ENCODE measurements at regions not wholly inside any gene's neighbourhood (a gene's known extent, or its start where the extent isn't known, plus 50 kb on each side); places are given as distances from the start of the nearest gene placed in this dataset.

- ATAC-seq, result no peak
- no peak overlapping the region for H3K4me3 Mint-ChIP-seq
- H3K4me1 Mint-ChIP-seq, result peaks cover 8% of the 10 kb centered on the region
- no peak overlapping the region for H3K27ac Mint-ChIP-seq
- peaks cover 1% of the 10 kb centered on the region for H3K27me3 Mint-ChIP-seq (ENCODE audit: insufficient read depth, low read depth, poor library complexity)
- H3K36me3 Mint-ChIP-seq (ENCODE audit: low read depth), result no peaks in the 10 kb centered on the region
- Histone ChIP-seq H3K4me1 (ENCODE audit: insufficient read depth) (no peaks in the 10 kb centered on the region), H2AFZ (no peak overlapping the region), H3K27ac (ENCODE audit: low read depth) (no peak overlapping the region), H3K4me3 (no peak overlapping the region), H3F3A (replicated peaks; ENCODE audit: low read depth) (no peaks in the 10 kb centered on the region), H3K36me3 (ENCODE audit: insufficient read depth) (no peaks in the 10 kb centered on the region), H3K27me3 (ENCODE audit: insufficient read depth) (no peaks in the 10 kb centered on the region), H3K79me2 (replicated peaks; ENCODE audit: insufficient read depth) (no peaks in the 10 kb centered on the region), H4K20me1 (replicated peaks; ENCODE audit: insufficient read depth) (no peaks in the 10 kb centered on the region), H3K4me2 (no peak overlapping the region), H3K9me2 (ENCODE audit: insufficient read depth) (no peaks in the 10 kb centered on the region)
- H3K9me3 Mint-ChIP-seq, result no peaks in the 10 kb centered on the region
- no peak for DNase-seq (ENCODE audit: low spot score)
- TF ChIP-seq EZH2phosphoT487 (IDR thresholded peaks at IDR 0.05; ENCODE audit: unreplicated experiment) (no peak), ZNF331 (CRISPR knock-in tag; IDR thresholded peaks at IDR 0.05; ENCODE audit: low read depth) (no peak), CREB1 (CRISPR knock-in tag; IDR thresholded peaks at IDR 0.05; ENCODE audit: low read depth) (no peak), ETS1 (IDR thresholded peaks at IDR 0.05) (no peak), ZNF114 (CRISPR knock-in tag; IDR thresholded peaks at IDR 0.05) (no peak), NANOG (IDR thresholded peaks at IDR 0.05; ENCODE audit: borderline replicate concordance) (no peak), STAT1 (IDR thresholded peaks at IDR 0.05; ENCODE audit: unreplicated experiment) (no peak), POLR2AphosphoS5 (IDR thresholded peaks at IDR 0.05; ENCODE audit: low read depth) (no peak), JUNB (IDR thresholded peaks at IDR 0.05; ENCODE audit: unreplicated experiment) (no peak), EZH2 (IDR thresholded peaks at IDR 0.05; ENCODE audit: low read depth, unreplicated experiment) (no peak)
- TF ChIP-seq, protein P1, sequence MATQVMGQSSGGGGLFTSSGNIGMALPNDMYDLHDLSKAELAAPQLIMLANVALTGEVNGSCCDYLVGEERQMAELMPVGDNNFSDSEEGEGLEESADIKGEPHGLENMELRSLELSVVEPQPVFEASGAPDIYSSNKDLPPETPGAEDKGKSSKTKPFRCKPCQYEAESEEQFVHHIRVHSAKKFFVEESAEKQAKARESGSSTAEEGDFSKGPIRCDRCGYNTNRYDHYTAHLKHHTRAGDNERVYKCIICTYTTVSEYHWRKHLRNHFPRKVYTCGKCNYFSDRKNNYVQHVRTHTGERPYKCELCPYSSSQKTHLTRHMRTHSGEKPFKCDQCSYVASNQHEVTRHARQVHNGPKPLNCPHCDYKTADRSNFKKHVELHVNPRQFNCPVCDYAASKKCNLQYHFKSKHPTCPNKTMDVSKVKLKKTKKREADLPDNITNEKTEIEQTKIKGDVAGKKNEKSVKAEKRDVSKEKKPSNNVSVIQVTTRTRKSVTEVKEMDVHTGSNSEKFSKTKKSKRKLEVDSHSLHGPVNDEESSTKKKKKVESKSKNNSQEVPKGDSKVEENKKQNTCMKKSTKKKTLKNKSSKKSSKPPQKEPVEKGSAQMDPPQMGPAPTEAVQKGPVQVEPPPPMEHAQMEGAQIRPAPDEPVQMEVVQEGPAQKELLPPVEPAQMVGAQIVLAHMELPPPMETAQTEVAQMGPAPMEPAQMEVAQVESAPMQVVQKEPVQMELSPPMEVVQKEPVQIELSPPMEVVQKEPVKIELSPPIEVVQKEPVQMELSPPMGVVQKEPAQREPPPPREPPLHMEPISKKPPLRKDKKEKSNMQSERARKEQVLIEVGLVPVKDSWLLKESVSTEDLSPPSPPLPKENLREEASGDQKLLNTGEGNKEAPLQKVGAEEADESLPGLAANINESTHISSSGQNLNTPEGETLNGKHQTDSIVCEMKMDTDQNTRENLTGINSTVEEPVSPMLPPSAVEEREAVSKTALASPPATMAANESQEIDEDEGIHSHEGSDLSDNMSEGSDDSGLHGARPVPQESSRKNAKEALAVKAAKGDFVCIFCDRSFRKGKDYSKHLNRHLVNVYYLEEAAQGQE (IDR thresholded peaks at IDR 0.05; ENCODE audit: unreplicated experiment), result no peak
- TF ChIP-seq, protein P2, sequence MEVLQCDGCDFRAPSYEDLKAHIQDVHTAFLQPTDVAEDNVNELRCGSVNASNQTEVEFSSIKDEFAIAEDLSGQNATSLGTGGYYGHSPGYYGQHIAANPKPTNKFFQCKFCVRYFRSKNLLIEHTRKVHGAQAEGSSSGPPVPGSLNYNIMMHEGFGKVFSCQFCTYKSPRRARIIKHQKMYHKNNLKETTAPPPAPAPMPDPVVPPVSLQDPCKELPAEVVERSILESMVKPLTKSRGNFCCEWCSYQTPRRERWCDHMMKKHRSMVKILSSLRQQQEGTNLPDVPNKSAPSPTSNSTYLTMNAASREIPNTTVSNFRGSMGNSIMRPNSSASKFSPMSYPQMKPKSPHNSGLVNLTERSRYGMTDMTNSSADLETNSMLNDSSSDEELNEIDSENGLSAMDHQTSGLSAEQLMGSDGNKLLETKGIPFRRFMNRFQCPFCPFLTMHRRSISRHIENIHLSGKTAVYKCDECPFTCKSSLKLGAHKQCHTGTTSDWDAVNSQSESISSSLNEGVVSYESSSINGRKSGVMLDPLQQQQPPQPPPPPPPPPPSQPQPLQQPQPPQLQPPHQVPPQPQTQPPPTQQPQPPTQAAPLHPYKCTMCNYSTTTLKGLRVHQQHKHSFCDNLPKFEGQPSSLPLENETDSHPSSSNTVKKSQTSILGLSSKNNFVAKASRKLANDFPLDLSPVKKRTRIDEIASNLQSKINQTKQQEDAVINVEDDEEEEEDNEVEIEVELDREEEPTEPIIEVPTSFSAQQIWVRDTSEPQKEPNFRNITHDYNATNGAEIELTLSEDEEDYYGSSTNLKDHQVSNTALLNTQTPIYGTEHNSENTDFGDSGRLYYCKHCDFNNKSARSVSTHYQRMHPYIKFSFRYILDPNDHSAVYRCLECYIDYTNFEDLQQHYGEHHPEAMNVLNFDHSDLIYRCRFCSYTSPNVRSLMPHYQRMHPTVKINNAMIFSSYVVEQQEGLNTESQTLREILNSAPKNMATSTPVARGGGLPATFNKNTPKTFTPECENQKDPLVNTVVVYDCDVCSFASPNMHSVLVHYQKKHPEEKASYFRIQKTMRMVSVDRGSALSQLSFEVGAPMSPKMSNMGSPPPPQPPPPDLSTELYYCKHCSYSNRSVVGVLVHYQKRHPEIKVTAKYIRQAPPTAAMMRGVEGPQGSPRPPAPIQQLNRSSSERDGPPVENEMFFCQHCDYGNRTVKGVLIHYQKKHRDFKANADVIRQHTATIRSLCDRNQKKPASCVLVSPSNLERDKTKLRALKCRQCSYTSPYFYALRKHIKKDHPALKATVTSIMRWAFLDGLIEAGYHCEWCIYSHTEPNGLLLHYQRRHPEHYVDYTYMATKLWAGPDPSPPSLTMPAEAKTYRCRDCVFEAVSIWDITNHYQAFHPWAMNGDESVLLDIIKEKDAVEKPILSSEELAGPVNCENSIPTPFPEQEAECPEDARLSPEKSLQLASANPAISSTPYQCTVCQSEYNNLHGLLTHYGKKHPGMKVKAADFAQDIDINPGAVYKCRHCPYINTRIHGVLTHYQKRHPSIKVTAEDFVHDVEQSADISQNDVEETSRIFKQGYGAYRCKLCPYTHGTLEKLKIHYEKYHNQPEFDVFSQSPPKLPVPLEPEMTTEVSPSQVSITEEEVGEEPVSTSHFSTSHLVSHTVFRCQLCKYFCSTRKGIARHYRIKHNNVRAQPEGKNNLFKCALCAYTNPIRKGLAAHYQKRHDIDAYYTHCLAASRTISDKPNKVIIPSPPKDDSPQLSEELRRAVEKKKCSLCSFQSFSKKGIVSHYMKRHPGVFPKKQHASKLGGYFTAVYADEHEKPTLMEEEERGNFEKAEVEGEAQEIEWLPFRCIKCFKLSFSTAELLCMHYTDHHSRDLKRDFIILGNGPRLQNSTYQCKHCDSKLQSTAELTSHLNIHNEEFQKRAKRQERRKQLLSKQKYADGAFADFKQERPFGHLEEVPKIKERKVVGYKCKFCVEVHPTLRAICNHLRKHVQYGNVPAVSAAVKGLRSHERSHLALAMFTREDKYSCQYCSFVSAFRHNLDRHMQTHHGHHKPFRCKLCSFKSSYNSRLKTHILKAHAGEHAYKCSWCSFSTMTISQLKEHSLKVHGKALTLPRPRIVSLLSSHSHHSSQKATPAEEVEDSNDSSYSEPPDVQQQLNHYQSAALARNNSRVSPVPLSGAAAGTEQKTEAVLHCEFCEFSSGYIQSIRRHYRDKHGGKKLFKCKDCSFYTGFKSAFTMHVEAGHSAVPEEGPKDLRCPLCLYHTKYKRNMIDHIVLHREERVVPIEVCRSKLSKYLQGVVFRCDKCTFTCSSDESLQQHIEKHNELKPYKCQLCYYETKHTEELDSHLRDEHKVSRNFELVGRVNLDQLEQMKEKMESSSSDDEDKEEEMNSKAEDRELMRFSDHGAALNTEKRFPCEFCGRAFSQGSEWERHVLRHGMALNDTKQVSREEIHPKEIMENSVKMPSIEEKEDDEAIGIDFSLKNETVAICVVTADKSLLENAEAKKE (CRISPR knock-in tag; IDR thresholded peaks at IDR 0.05), result no peak
- TF ChIP-seq, protein P3, sequence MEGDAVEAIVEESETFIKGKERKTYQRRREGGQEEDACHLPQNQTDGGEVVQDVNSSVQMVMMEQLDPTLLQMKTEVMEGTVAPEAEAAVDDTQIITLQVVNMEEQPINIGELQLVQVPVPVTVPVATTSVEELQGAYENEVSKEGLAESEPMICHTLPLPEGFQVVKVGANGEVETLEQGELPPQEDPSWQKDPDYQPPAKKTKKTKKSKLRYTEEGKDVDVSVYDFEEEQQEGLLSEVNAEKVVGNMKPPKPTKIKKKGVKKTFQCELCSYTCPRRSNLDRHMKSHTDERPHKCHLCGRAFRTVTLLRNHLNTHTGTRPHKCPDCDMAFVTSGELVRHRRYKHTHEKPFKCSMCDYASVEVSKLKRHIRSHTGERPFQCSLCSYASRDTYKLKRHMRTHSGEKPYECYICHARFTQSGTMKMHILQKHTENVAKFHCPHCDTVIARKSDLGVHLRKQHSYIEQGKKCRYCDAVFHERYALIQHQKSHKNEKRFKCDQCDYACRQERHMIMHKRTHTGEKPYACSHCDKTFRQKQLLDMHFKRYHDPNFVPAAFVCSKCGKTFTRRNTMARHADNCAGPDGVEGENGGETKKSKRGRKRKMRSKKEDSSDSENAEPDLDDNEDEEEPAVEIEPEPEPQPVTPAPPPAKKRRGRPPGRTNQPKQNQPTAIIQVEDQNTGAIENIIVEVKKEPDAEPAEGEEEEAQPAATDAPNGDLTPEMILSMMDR (conservative IDR thresholded peaks at IDR 0.05; ENCODE audit: low read depth in 2 of 2), result no peak
Observed at GRCh38 chr7:18292584-18292983, 203.0 kb upstream of the HDAC9 start.

Data from GM23338 (cell line).